ENCODE measurements at regions not wholly inside any gene's neighbourhood (a gene's known extent, or its start where the extent isn't known, plus 50 kb on each side); places are given as distances from the start of the nearest gene placed in this dataset.
A peak's percentile ranks its signal among the peaks of the same experiment; 100 is the strongest.

GRCh38 chr21:16258844-16259611, 529.2 kb downstream of the USP25 start:
- Histone ChIP-seq H3K9me3 (ENCODE audit: low read depth) (no peaks in the 10 kb centered on the region), H3K36me3 (no peaks in the 10 kb centered on the region), H3K27ac (peak overlapping the region; percentile 38), H3K4me1 (ENCODE audit: low read depth) (peaks cover 25% of the 10 kb centered on the region), H3K4me3 (no peak overlapping the region), H3K27me3 (no peaks in the 10 kb centered on the region)
- TF ChIP-seq CTCF (IDR thresholded peaks at IDR 0.05; ENCODE audit: low read depth, low read length) = no peak
- DNase-seq (ENCODE audit: low read depth in 1 of 2, low spot score in 1 of 2) = no peak

- Histone ChIP-seq H3K4me3 (no peak overlapping the region), H3K4me1 (ENCODE audit: low read depth) (peaks cover 19% of the 10 kb centered on the region), H3K27ac (no peak overlapping the region), H3K27me3 (no peaks in the 10 kb centered on the region), H3K9me3 (ENCODE audit: low read depth) (no peaks in the 10 kb centered on the region), H3K36me3 (no peaks in the 10 kb centered on the region)
- TF ChIP-seq CTCF (IDR thresholded peaks at IDR 0.05; ENCODE audit: low read depth, low read length) = no peak
- no peak for DNase-seq (ENCODE audit: low read depth in 1 of 2, low spot score in 1 of 2)
These were observed 532.3 kb downstream of the USP25 start for GRCh38 chr21:16262091-16262490.

GRCh38 chr21:16264319-16264718, 534.5 kb downstream of the USP25 start:
- no peak for TF ChIP-seq CTCF (IDR thresholded peaks at IDR 0.05; ENCODE audit: low read depth, low read length)
- no peak overlapping the region for H3K4me3 ChIP-seq
- no peaks in the 10 kb centered on the region for H3K36me3 ChIP-seq
- peaks cover 3% of the 10 kb centered on the region for H3K4me1 ChIP-seq (ENCODE audit: low read depth)
- DNase-seq (ENCODE audit: low read depth in 1 of 2, low spot score in 1 of 2) = peak in 1 of 2 donors; percentile 34
- no peaks in the 10 kb centered on the region for H3K9me3 ChIP-seq (ENCODE audit: low read depth)
- H3K27ac ChIP-seq = no peak overlapping the region
- H3K27me3 ChIP-seq = no peaks in the 10 kb centered on the region

GRCh38 chr21:16269476-16269875, 539.7 kb downstream of the USP25 start:
- Histone ChIP-seq H3K27ac (no peak overlapping the region), H3K4me1 (ENCODE audit: low read depth) (no peaks in the 10 kb centered on the region), H3K4me3 (no peak overlapping the region), H3K9me3 (ENCODE audit: low read depth) (no peaks in the 10 kb centered on the region), H3K27me3 (no peaks in the 10 kb centered on the region), H3K36me3 (no peaks in the 10 kb centered on the region)
- no peak for TF ChIP-seq CTCF (IDR thresholded peaks at IDR 0.05; ENCODE audit: low read depth, low read length)
- no peak for DNase-seq (ENCODE audit: low read depth in 1 of 2, low spot score in 1 of 2)

- H3K4me1 ChIP-seq (ENCODE audit: low read depth) = peaks cover 34% of the 10 kb centered on the region
- no peaks in the 10 kb centered on the region for H3K36me3 ChIP-seq
- TF ChIP-seq CTCF (IDR thresholded peaks at IDR 0.05; ENCODE audit: low read depth, low read length) = no peak
- H3K27me3 ChIP-seq = no peaks in the 10 kb centered on the region
- H3K9me3 ChIP-seq (ENCODE audit: low read depth) = no peaks in the 10 kb centered on the region
- H3K4me3 ChIP-seq = no peak overlapping the region
- peak overlapping the region; percentile 90 for H3K27ac ChIP-seq
- peak; percentile 49 to 78 for DNase-seq (ENCODE audit: low read depth in 1 of 2, low spot score in 1 of 2)
These were observed 550.2 kb downstream of the USP25 start for GRCh38 chr21:16279731-16280581.
